AG04449 (cell line): ENCODE measurements at regions not wholly inside any gene's neighbourhood (a gene's known extent, or its start where the extent isn't known, plus 50 kb on each side); places are given as distances from the start of the nearest gene placed in this dataset.
A peak's percentile ranks its signal among the peaks of the same experiment; 100 is the strongest.

Experiments used
- CTCF ChIA-PET: fragments of 350-600 bp; formaldehyde crosslinking; extraction: SDS; loops from one replicate; lab custom pipeline; 2021; ENCODE audit warnings: antibody characterized with exemption; lab: Yijun Ruan, JAX
- POLR2A ChIA-PET: fragments of 400-600, 350-600 bp; formaldehyde crosslinking; extraction: SDS; loops from one replicate; lab custom pipeline; 2020; ENCODE audit warnings: antibody characterized with exemption, inconsistent platforms; lab: Yijun Ruan, JAX
- DNase-seq: peaks from one replicate; pipeline ENCODE4 v3.0.0-alpha.2; 2010; ENCODE audit warnings: low read depth, low spot score
- H3K4me3 ChIP-seq: 2 replicates; pipeline ENCODE4 v1.5.1; 2011; ENCODE audit warnings: low read depth, mild to moderate bottlenecking, control low read depth, low read length
- TF ChIP-seq, protein P1 (sequence below): IDR thresholded peaks from one replicate; pipeline ENCODE4 v1.5.1; 2011; ENCODE audit warnings: mild to moderate bottlenecking, moderate library complexity, low read length, control low read depth, inconsistent platforms; ENCODE audit not compliant: insufficient read depth; ENCODE audit errors: missing control alignments

- TF ChIP-seq, protein P1, sequence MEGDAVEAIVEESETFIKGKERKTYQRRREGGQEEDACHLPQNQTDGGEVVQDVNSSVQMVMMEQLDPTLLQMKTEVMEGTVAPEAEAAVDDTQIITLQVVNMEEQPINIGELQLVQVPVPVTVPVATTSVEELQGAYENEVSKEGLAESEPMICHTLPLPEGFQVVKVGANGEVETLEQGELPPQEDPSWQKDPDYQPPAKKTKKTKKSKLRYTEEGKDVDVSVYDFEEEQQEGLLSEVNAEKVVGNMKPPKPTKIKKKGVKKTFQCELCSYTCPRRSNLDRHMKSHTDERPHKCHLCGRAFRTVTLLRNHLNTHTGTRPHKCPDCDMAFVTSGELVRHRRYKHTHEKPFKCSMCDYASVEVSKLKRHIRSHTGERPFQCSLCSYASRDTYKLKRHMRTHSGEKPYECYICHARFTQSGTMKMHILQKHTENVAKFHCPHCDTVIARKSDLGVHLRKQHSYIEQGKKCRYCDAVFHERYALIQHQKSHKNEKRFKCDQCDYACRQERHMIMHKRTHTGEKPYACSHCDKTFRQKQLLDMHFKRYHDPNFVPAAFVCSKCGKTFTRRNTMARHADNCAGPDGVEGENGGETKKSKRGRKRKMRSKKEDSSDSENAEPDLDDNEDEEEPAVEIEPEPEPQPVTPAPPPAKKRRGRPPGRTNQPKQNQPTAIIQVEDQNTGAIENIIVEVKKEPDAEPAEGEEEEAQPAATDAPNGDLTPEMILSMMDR, result no peak
- CTCF ChIA-PET, result no interaction called here
- peak; percentile 44 for DNase-seq
- POLR2A ChIA-PET, result no interaction called here
- H3K4me3 ChIP-seq, result no peak overlapping the region
These were observed 51.8 kb upstream of the CXADR start for GRCh38 chr21:17461014-17461413.

DNA sequence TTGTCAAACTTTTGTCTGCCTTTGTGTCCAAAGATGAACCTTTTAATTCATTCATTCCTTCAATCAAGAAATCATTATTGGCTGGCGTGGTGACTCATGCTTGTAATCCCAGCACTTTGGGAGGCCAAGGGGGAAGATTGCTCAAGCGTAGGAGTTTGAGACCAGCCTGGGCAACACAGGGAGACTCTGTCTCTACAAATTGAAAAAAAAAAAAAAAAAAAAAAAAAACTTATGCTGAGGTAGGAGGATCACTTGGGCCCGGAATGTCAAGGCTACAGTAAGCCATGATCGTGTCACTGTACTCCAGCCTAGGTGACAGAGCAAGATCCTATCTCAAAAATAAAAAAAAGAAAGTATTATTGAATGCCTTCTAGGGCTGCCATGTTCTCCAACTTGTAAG lies 51.3 kb upstream of the CXADR start:
- DNase-seq, result no peak
- ChIA-PET CTCF (no interaction called here), POLR2A (no interaction called here)
- TF ChIP-seq, protein P1, result no peak
- H3K4me3 ChIP-seq, result no peak overlapping the region

GRCh38 chr21:17462276-17462981 lies 50.4 kb upstream of the CXADR start:
- ChIA-PET POLR2A (no interaction called here), CTCF (no interaction called here)
- TF ChIP-seq, protein P1, result no peak
- H3K4me3 ChIP-seq, result no peak overlapping the region
- DNase-seq, result no peak
